IMR-90 (cell line): ENCODE measurements at regions not wholly inside any gene's neighbourhood (a gene's known extent, or its start where the extent isn't known, plus 50 kb on each side); places are given as distances from the start of the nearest gene placed in this dataset.

Experiments used
- ATAC-seq: fragments of 200-7000 bp; cut with Tn5 transposase; 2 replicates; pipeline ENCODE4 v1.9.1; 2020; ENCODE audit warnings: low read depth, mild to moderate bottlenecking, moderate library complexity
- BruUV-seq: library from RNA; stranded (reverse); fragments of 400-500 nt; replicated peaks from 2 replicates; lab custom pipeline; 2021; lab: Mats Ljungman, UMichigan
- CTCF ChIA-PET: fragments of 300-600 bp; formaldehyde crosslinking; extraction: SDS; loops from one replicate; lab custom pipeline; 2021; ENCODE audit warnings: antibody characterized with exemption; lab: Yijun Ruan, JAX
- POLR2A ChIA-PET: fragments of 300-600 bp; sonication (Branson Sonifier 250); formaldehyde crosslinking; loops from one replicate; lab custom pipeline; 2022; ENCODE audit warnings: antibody characterized with exemption; ENCODE audit not compliant: unreplicated experiment; lab: Charles Lee
- DNase-seq: peaks from one replicate; pipeline ENCODE4 v3.0.0; 2013
- H2AFZ ChIP-seq: replicated peaks from 2 replicates; pipeline ENCODE3; 2013; ENCODE audit warnings: low read length, mild to moderate bottlenecking; ENCODE audit not compliant: poor library complexity
- H2AK5ac ChIP-seq: 2 replicates; pipeline ENCODE4 v1.6.1; 2013; ENCODE audit warnings: low read depth, low read length, inconsistent platforms
- H2AK9ac ChIP-seq: replicated peaks from 2 replicates; pipeline ENCODE3; 2013; ENCODE audit warnings: mild to moderate bottlenecking, low read depth, low read length, moderate library complexity; ENCODE audit not compliant: poor library complexity
- H2BK120ac ChIP-seq: 2 replicates; pipeline ENCODE4 v1.6.1; 2013; ENCODE audit warnings: low read depth, low read length, inconsistent platforms
- H2BK15ac ChIP-seq: 3 replicates; pipeline ENCODE4 v1.6.1; 2013; ENCODE audit warnings: low read depth, low read length, inconsistent platforms
- H2BK20ac ChIP-seq: 2 replicates; pipeline ENCODE4 v1.6.1; 2013; ENCODE audit warnings: low read depth, mild to moderate bottlenecking, inconsistent platforms, low read length, moderate library complexity
- H2BK5ac ChIP-seq: 2 replicates; pipeline ENCODE4 v1.6.1; 2013; ENCODE audit warnings: mild to moderate bottlenecking, low read depth, low read length, inconsistent platforms; ENCODE audit not compliant: poor library complexity, severe bottlenecking
- H3K14ac ChIP-seq: replicated peaks from 2 replicates; pipeline ENCODE4 v1.6.1; 2013; ENCODE audit warnings: low read depth, low read length, inconsistent platforms
- H3K18ac ChIP-seq: 2 replicates; pipeline ENCODE4 v1.6.1; 2013; ENCODE audit warnings: low read depth, low read length, control low read depth
- H3K23ac ChIP-seq: 2 replicates; pipeline ENCODE4 v1.6.1; 2013; ENCODE audit warnings: low read depth, low read length, inconsistent platforms
- H3K27ac ChIP-seq: 2 replicates; pipeline ENCODE4 v1.5.1; 2013; ENCODE audit warnings: mild to moderate bottlenecking, control low read depth, low read length; ENCODE audit not compliant: insufficient read depth
- H3K27me3 ChIP-seq: 2 replicates; pipeline ENCODE4 v1.6.1; 2013; ENCODE audit warnings: low read length; ENCODE audit not compliant: control insufficient read depth, insufficient read depth
- H3K36me3 ChIP-seq: 2 replicates; pipeline ENCODE4 v1.6.1; 2013; ENCODE audit warnings: low read length, mixed read lengths; ENCODE audit not compliant: control insufficient read depth, insufficient read depth
- H3K4ac ChIP-seq: 2 replicates; pipeline ENCODE4 v1.6.1; 2013; ENCODE audit warnings: low read depth, low read length, inconsistent platforms
- H3K4me1 ChIP-seq: 2 replicates; pipeline ENCODE4 v1.6.1; 2013; ENCODE audit warnings: low read length, mixed read lengths; ENCODE audit not compliant: control insufficient read depth, insufficient read depth
- H3K4me2 ChIP-seq: 2 replicates; pipeline ENCODE4 v1.6.1; 2013; ENCODE audit warnings: low read depth, mild to moderate bottlenecking, control low read depth, low read length, moderate library complexity
- H3K4me3 ChIP-seq: 2 replicates; pipeline ENCODE4 v1.5.1; 2013; ENCODE audit warnings: low read depth, mild to moderate bottlenecking, control low read depth, low read length, moderate library complexity; ENCODE audit not compliant: insufficient read depth
- H3K56ac ChIP-seq: 2 replicates; pipeline ENCODE4 v1.6.1; 2013; ENCODE audit warnings: low read length, inconsistent platforms; ENCODE audit not compliant: insufficient read depth; ENCODE audit errors: extremely low read depth
- H3K79me1 ChIP-seq, 2 experiments: 2 replicates each; pipeline ENCODE4 v1.6.1; 2013; ENCODE audit warnings: low read length in 2 of 2, inconsistent platforms in 1 of 2, low read depth in 1 of 2
- H3K9ac ChIP-seq: 2 replicates; pipeline ENCODE4 v1.6.1; 2013; ENCODE audit warnings: low read depth, low read length, control low read depth
- H3K9me1 ChIP-seq: 2 replicates; pipeline ENCODE4 v1.6.1; 2013; ENCODE audit warnings: low read length, inconsistent platforms; ENCODE audit not compliant: insufficient read depth
- H3K9me3 ChIP-seq: 2 replicates; pipeline ENCODE4 v1.6.1; 2013; ENCODE audit warnings: low read length; ENCODE audit not compliant: control insufficient read depth, insufficient read depth
- H4K20me1 ChIP-seq: 2 replicates; pipeline ENCODE4 v1.6.1; 2013; ENCODE audit warnings: low read length, inconsistent platforms; ENCODE audit not compliant: insufficient read depth
- H4K5ac ChIP-seq: 2 replicates; pipeline ENCODE4 v1.6.1; 2013; ENCODE audit warnings: mild to moderate bottlenecking, low read depth, low read length, control low read depth
- H4K8ac ChIP-seq, 2 experiments: 2 replicates each; pipeline ENCODE4 v1.6.1; 2013; ENCODE audit warnings: low read depth in 2 of 2, low read length in 2 of 2, control low read depth in 1 of 2, inconsistent platforms in 1 of 2
- H4K91ac ChIP-seq: 2 replicates; pipeline ENCODE4 v1.6.1; 2013; ENCODE audit warnings: low read depth, low read length, inconsistent platforms; ENCODE audit not compliant: insufficient read depth
- BHLHE40 ChIP-seq: fragments of 150-350 bp; IDR thresholded peaks from 2 replicates; pipeline ENCODE4 v1.6.1; 2016; ENCODE audit warnings: mild to moderate bottlenecking, low read depth, low read length
- CEBPB ChIP-seq: IDR thresholded peaks from 2 replicates; pipeline ENCODE4 v1.6.1; 2012; ENCODE audit warnings: low read depth, low read length, improper control_type of control experiment
- FOS ChIP-seq: fragments of 150-350 bp; IDR thresholded peaks from 2 replicates; pipeline ENCODE4 v1.6.1; 2016; ENCODE audit warnings: low read depth, low read length
- MAZ ChIP-seq: IDR thresholded peaks from 2 replicates; pipeline ENCODE4 v1.6.1; 2012; ENCODE audit warnings: low read depth, mild to moderate bottlenecking, low read length, improper control_type of control experiment, moderate library complexity, borderline replicate concordance
- MXI1 ChIP-seq: IDR thresholded peaks from 2 replicates; pipeline ENCODE4 v1.6.1; 2012; ENCODE audit warnings: low read depth, mild to moderate bottlenecking, low read length, moderate library complexity, borderline replicate concordance
- NFE2L2 ChIP-seq: fragments of 150-350 bp; IDR thresholded peaks from 2 replicates; pipeline ENCODE4 v1.6.1; 2016; ENCODE audit warnings: low read depth, mild to moderate bottlenecking, low read length
- POLR2A ChIP-seq: IDR thresholded peaks from 2 replicates; pipeline ENCODE4 v1.6.1; 2012; ENCODE audit warnings: mild to moderate bottlenecking, low read depth, low read length
- RCOR1 ChIP-seq: IDR thresholded peaks from 2 replicates; pipeline ENCODE4 v1.6.1; 2012; ENCODE audit warnings: mild to moderate bottlenecking, low read length, improper control_type of control experiment; ENCODE audit not compliant: insufficient replicate concordance
- WGBS, 2 experiments: methylation state at CpG; one replicate each; pipeline versions ENCODE4 v1.1.5 to v1.1.7; 2013; ENCODE audit warnings: missing lambda C conversion rate in 2 of 2; ENCODE audit not compliant: insufficient read length in 1 of 2; ENCODE audit errors: extremely low coverage in 2 of 2; 5-methylcytosine and 5-hydroxymethylcytosine counted together
- dilution Hi-C: fragments of 300-500 bp; cut with HindIII; formaldehyde crosslinking; loops from one replicate; pipeline ENCODE4 v1.14.3; 2018; ENCODE audit warnings: low sequenced_read_pairs; ENCODE audit not compliant: unreplicated experiment
- in situ Hi-C: fragments of 300-500 bp; cut with MboI; formaldehyde crosslinking; loops from 3 replicates; pipeline ENCODE4 v1.14.3; 2019; ENCODE audit warnings: low sequenced_read_pairs, inconsistent platforms, mixed read lengths
- intact Hi-C: fragments of 100-400 bp; cut with micrococcal nuclease; formaldehyde crosslinking; loops from 2 replicates; pipeline ENCODE4 v1.10.0; 2022

GRCh38 chr3:104548401-104548800 lies 818.3 kb upstream of the ALCAM start:
- H4K20me1 ChIP-seq = no peaks in the 10 kb centered on the region
- H3K27me3 ChIP-seq = no peaks in the 10 kb centered on the region
- H3K9ac ChIP-seq = no peak overlapping the region
- no peak overlapping the region for H2BK120ac ChIP-seq
- DNase-seq (no peak), ATAC-seq (no peak)
- ChIA-PET CTCF (no interaction called here), POLR2A (no interaction called here)
- BruUV-seq = no TSS peak
- no peak overlapping the region for H3K4me2 ChIP-seq
- H3K79me1 ChIP-seq = no peaks in the 10 kb centered on the region
- no peak overlapping the region for H3K18ac ChIP-seq
- H3K4me1 ChIP-seq = no peaks in the 10 kb centered on the region
- intact Hi-C loops (no loop called here), dilution Hi-C loops (no loop called here), in situ Hi-C loops (no loop called here)
- H2BK15ac ChIP-seq = no peak overlapping the region
- H3K23ac ChIP-seq = no peak overlapping the region
- H2AK9ac ChIP-seq = no peak overlapping the region
- H3K9me1 ChIP-seq = no peaks in the 10 kb centered on the region
- no peak overlapping the region for H3K4ac ChIP-seq
- H3K9me3 ChIP-seq = no peaks in the 10 kb centered on the region
- H3K56ac ChIP-seq = no peak overlapping the region
- H3K14ac ChIP-seq = no peak overlapping the region
- no peak overlapping the region for H4K5ac ChIP-seq
- WGBS, 2 experiments = no CpG with 5 or more reads among the region's 8 CpGs
- no peak overlapping the region for H2AK5ac ChIP-seq
- H2AFZ ChIP-seq = no peak overlapping the region
- no peak for TF ChIP-seq MAZ
- TF ChIP-seq POLR2A = no peak
- no peak for TF ChIP-seq RCOR1
- TF ChIP-seq BHLHE40 = no peak
- TF ChIP-seq FOS = no peak
- no peak for TF ChIP-seq MXI1
- TF ChIP-seq CEBPB = no peak
- TF ChIP-seq NFE2L2 = no peak
- H4K8ac ChIP-seq = no peak overlapping the region
- no peak overlapping the region for H2BK5ac ChIP-seq
- H3K4me3 ChIP-seq = no peak overlapping the region
- no peak overlapping the region for H4K91ac ChIP-seq
- H3K27ac ChIP-seq = no peak overlapping the region
- H2BK20ac ChIP-seq = no peak overlapping the region
- H3K36me3 ChIP-seq = no peaks in the 10 kb centered on the region
